GM12892 (cell line): ENCODE measurements at regions not wholly inside any gene's neighbourhood (a gene's known extent, or its start where the extent isn't known, plus 50 kb on each side); places are given as distances from the start of the nearest gene placed in this dataset.
"Not testable (repeated sequence)": the region's sequence is repeated elsewhere in the genome, so short reads cannot be mapped to it uniquely, and the experiment has no call there.

Source experiments
- DNase-seq: peaks from one replicate; pipeline ENCODE4 v3.0.0; 2011; ENCODE audit not compliant: insufficient read length
- FAIRE-seq: peaks from 2 replicates; lab custom pipeline; 2011; peaks lifted over from hg19 to GRCh38; lab: Jason Lieb, UNC
- POLR2A ChIP-seq: IDR thresholded peaks from 2 replicates; pipeline ENCODE4 v1.6.1; 2011; ENCODE audit warnings: low read depth, low read length, control low read depth
- POLR2AphosphoS5 ChIP-seq: IDR thresholded peaks from 2 replicates; pipeline ENCODE4 v1.6.1; 2011; ENCODE audit warnings: low read depth, low read length, control low read depth
- TAF1 ChIP-seq: IDR thresholded peaks from 2 replicates; pipeline ENCODE4 v1.6.1; 2011; ENCODE audit warnings: low read depth, mild to moderate bottlenecking, control low read depth, low read length, borderline replicate concordance

DNA sequence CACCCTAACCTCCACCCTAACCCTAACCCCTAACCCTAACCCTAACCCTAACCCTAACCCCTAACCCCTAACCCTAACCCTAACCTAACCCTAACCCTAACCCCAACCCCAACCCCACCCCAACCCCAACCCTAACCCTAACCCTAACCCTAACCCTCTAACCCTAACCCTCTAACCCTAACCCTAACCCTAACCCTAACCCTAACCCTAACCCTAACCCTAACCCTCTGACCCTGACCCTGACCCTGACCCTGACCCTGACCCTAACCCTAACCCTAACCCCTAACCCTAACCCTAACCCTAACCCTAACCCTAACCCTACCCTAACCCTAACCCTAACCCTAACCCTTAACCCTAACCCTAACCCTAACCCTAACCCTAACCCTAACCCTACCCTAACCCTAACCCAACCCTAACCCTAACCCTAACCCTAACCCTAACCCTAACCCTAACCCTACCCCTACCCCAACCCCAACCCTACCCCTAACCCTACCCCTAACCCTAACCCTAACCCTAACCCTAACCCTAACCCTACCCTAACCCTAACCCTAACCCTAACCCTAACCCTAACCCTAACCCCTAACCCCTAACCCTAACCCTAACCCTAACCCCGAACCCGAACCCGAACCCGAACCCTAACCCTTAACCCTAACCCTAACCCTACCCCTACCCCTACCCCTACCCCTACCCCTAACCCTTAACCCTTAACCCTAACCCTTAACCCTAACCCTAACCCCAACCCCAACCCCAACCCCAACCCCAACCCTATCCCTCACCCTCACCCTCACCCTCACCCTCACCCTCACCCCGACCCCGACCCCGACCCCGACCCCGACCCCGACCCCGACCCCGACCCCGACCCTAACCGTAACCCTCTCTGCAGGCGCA, 186.2 kb upstream of the CHL1 start:
- not testable (repeated sequence) for FAIRE-seq

DNA sequence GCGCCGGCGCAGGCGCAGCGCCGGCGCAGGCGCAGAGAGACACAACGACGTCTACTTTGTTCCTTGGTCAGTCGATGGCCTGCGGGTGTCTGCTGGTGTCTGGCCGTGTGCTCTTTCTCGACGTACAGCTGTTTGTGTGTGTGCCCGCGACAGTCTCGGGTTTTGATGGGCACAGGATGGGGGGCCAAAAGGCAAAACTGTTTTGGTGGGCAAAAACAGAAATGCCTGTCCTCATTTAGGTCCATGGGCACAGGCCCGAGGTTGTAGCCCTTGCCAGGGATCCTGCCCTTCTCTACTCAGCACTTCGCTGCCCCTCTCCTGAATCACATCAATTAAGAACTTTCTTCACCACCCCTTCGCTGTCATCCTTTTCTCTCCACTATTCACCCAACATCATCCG, 184.8 kb upstream of the CHL1 start:
- TF ChIP-seq POLR2AphosphoS5 (no peak), TAF1 (no peak), POLR2A (no peak)
- no peak for FAIRE-seq
- DNase-seq: no peak

More for the DNA sequence above, 186.2 kb upstream of the CHL1 start:
- DNase-seq: not testable (repeated sequence)

DNA sequence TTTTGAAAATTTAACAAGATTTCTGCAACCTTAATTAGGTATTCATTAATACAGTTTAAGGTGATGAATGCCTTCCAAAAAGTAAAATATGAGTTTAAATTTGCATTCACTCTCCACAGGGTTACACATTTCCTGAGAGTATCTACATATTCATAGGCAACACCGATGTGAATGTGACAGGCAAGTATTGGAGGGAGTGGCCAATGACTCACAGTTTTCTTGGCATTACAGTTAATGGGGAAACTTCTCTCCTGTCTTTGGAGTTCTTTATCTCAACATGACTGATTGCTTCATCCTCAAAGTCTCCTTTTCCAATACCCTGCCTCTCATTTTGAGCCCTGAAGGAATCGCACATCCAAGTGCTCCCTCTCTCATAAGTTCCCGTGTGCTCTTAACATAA, 181.9 kb upstream of the CHL1 start:
- FAIRE-seq (no peak), DNase-seq (no peak)
- TF ChIP-seq POLR2AphosphoS5 (no peak), TAF1 (no peak), POLR2A (no peak)

DNA sequence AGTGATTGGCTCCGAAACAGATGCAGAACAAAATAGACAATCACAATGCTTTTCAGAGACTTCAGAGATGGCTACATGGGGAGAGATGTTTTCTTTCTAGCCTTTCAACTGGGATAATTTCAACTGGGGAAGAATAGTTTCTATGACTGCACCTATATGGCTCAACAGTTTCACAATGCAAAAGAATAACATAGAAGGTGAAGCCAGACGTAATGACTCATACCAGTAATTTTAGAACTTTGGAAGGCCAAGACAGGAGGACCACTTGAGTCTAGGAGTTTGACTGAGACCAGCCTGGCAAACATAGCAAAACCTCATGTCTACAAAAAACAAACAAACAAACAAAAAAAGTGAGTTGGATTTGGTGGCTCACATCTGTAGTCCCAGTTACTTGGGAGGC, 180.2 kb upstream of the CHL1 start:
- FAIRE-seq (no peak), DNase-seq (no peak)
- TF ChIP-seq POLR2A (no peak), POLR2AphosphoS5 (no peak), TAF1 (no peak)

DNA sequence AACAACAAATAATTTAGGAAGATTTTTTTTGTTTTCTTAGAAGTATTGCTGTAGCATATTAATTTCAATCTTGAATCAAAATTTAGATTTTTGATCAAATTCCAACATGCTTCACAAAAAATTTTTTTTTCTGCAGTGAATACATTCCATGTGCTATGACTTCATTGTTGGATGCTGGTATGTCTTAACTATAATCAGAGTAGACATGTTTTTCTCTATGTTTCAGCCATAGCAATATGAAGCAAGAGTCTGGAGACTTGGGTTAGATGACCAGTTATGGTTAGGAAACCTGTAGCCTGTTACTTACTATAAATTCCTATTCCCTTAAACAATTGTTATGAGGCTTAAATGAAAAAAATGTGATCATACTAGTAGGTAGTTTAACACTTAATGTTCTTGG, 176.1 kb upstream of the CHL1 start:
- TF ChIP-seq TAF1 (no peak), POLR2A (no peak), POLR2AphosphoS5 (no peak)
- FAIRE-seq (no peak), DNase-seq (no peak)

DNA sequence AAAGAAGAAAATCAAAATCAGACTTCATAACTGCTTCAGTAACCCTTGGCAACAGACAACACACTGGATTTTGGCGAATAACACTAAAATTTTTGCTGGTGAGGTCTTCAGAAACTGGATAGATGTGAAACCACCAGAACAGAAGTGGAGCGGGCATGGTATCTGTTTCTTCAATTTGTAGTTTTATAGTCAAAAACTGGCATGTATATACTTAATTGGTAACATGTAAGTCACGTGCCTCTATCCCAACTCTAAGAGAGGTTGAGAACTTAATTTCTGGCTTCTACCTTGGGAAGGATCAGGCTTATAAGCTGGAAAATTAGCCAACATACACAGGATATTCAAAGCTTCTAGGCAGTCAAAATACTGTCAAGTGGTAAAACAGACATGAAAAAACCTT, 172.6 kb upstream of the CHL1 start:
- DNase-seq: no peak
- no peak for TF ChIP-seq TAF1
- TF ChIP-seq POLR2A: no peak
- no peak for TF ChIP-seq POLR2AphosphoS5
- FAIRE-seq: no peak

DNA sequence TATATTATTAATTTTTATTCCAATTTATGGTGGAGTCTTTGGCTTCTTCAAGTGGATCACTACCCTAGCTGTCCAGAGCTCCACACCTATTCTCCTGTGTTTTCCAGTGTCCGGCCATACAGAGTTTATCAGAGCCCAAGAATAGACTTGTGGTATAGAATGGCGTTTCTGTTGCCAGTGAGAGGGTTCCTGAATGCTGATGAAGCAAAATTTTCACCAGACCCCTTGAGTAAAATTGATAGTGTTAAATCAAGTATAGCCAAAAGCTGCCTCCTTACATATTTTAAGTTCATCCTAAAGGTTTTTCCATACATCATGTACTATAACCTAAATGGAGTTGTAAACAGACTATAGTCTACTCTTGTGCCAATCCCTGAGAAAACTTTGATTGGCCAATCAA, 171.5 kb upstream of the CHL1 start:
- no peak for DNase-seq
- TF ChIP-seq TAF1: no peak
- TF ChIP-seq POLR2AphosphoS5: no peak
- no peak for TF ChIP-seq POLR2A
- FAIRE-seq: no peak

DNA sequence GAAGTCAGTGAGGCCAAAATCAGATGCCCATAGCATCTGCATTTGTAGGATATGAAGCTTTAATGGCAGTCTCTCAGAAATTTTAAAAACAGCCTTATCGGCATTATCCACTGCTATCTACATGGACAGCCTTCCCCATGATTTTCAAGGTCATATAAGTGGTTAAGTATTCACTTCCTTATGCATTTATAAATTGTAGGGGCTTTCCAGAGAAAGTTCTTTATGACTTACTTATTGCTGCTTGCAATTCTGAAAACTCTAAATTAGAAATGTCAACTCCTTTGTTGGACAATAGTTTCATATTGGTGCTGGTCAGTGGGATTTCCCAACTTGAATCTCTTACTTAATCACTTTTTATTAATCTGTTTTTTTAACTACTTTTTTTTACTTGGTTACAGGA, 160.6 kb upstream of the CHL1 start:
- not testable (repeated sequence) for FAIRE-seq

DNA sequence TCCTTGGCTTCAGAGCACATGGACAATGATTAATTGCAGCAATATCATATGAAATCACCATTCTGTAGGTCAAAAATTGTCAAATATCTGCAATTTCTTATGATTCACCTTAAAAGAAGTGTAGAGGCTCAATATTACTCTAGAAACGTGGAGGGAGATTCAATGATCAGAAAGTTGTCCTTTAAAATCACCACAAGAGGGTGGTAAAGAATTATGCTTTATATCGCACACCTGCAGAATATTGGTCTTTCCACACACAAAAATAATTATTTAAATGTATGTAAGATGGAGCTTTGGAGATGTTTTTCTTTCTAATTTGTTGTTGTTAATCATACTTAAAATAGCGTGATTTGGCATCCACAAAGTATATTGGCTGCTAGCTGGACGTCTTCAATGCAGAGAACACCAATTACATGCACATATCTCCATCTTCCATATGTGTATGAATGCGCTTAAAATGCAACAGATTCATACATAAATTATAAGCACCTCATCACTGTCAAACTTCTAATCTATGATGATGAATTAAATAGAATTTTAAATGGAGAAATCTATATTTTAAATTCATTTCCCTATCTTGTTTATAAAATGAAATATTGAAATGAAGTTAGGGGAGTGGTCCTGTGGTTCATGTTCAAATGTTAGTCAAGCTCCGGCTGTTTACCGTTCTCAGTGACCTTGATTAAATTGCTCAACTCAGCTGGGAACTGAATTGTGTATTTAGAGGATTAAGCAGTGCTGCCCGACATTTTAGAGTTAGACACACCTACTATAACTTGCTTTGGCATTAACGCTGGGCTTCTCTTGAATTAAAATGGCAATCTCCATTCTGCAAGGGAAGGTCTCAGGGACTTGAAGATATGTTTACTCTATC, 153.5 kb upstream of the CHL1 start:
- FAIRE-seq: peak; percentile 40
- not testable (repeated sequence) for DNase-seq

More for the DNA sequence above, 160.6 kb upstream of the CHL1 start:
- not testable (repeated sequence) for DNase-seq

DNA sequence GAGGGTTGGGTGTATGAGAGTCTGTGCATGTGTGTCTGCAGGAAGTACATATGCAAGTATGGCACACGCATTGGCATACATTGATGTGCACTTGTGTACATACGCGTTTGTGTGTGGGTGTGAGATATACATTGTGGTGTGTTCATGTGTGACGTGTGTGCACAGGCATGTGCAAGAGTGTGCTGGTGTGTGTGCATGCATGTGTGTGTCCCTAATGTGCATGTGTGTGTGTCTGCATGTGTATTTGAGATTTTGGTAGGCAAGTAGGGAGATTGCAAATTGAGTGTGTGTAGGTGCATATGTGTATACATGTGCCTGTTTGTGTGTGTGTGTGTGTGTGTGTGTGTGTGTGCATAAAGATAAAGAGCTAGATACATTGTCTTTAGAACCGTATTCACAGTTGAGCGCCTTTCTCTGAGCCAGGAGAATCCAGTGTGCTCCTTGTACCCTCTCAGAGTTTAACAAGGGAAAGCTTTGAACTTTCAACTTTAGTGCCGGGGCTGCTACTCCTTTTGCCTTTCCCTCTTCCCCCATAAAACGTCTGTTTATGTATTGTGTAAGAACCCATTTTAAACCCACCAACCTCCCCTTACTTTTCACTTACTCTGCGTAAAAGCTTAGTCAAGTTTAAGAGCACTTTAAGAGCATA, 152.4 kb upstream of the CHL1 start:
- FAIRE-seq (no peak), DNase-seq (no peak)
- TF ChIP-seq POLR2AphosphoS5 (no peak), TAF1 (no peak), POLR2A (no peak)

DNA sequence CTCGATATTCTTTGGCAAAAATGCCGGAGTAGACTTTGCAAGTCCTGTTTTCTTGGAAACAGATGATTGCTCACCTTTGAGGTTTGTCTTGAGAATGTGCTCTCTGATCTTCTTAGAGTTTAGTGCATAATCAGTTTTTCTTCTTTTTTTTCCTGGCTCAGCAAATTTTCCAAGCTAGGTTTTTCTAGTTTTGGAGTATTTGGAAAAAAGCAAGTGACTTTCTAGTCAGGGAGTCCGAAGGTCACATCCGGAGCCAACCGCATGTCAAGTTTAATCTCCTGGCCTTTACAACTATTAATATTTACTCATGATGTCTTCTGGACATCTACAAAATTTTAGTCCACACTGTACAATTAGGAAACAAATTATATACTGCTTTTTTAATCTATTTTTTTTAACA, 151.6 kb upstream of the CHL1 start:
- not testable (repeated sequence) for DNase-seq

DNA sequence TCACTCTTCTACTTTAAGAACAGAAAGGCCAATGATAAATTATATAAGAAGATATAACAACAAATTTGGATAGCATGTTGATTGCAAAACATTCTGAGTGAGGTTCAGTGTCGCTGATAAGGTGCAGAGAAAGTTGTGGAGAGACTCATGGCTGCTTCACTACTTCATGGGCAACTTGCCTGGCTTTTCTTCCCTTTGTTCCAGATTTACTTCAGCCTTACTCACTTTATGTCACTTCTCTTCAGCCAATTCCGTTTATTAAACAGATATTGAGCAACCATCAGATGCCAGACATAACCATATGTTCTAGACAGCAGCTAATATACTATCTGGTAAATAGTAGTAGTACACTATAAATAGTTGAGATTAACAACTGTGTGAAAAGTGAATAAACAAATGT, 150.0 kb upstream of the CHL1 start:
- TF ChIP-seq POLR2A (no peak), POLR2AphosphoS5 (no peak), TAF1 (no peak)
- FAIRE-seq (no peak), DNase-seq (no peak)

More for the DNA sequence above, 151.6 kb upstream of the CHL1 start:
- not testable (repeated sequence) for FAIRE-seq

DNA sequence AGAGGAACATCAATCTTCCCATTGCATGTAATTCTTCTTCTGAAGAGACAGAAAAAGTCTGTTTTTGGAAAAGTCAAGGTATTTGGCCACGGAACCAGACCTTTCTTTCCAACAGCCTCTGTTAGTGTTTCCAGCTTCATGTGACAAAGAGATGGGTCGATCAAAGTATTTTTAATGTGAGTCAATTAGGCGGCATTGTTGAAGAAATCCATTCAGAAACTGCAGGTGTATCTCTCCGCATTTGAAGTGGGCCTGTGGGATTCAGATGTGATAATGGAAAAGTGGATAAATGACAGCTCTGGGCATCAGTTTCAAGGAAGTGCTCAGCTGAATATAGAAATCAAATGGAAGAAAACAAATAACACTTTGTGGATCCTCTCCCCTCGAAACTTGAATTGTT, 143.1 kb upstream of the CHL1 start:
- not testable (repeated sequence) for FAIRE-seq, DNase-seq
